Keratinocyte (primary cell): ENCODE measurements at regions not wholly inside any gene's neighbourhood (a gene's known extent, or its start where the extent isn't known, plus 50 kb on each side); places are given as distances from the start of the nearest gene placed in this dataset.

ENCODE experiments used
- DNase-seq: peaks from one replicate; pipeline ENCODE4 v3.0.0-alpha.2; 2011; ENCODE audit warnings: low read depth, missing footprints, low spot score
- FAIRE-seq: peaks from 2 replicates; lab custom pipeline; 2011; peaks lifted over from hg19 to GRCh38; lab: Jason Lieb, UNC
- H2AFZ ChIP-seq: 2 replicates; pipeline ENCODE4 v1.6.0; 2012; ENCODE audit warnings: low read length, control low read depth, inconsistent platforms; ENCODE audit not compliant: control insufficient read depth
- H3K27ac ChIP-seq: 2 replicates; pipeline ENCODE4 v1.5.1; 2011; ENCODE audit warnings: low read length; ENCODE audit not compliant: control insufficient read depth, insufficient read depth
- H3K27me3 ChIP-seq: 3 replicates; pipeline ENCODE4 v1.6.0; 2011; ENCODE audit warnings: low read length; ENCODE audit not compliant: control insufficient read depth, insufficient read depth; ENCODE audit errors: extremely low read depth
- H3K36me3 ChIP-seq, 2 experiments: 2 replicates in 1 of 2; 3 replicates in 1 of 2; pipeline ENCODE4 v1.5.1; 2011; ENCODE audit warnings: low read length in 2 of 2, mild to moderate bottlenecking in 1 of 2; ENCODE audit not compliant: control insufficient read depth in 2 of 2, insufficient read depth in 2 of 2; ENCODE audit errors: extremely low read depth in 1 of 2
- H3K4me1 ChIP-seq: 3 replicates; pipeline ENCODE4 v1.5.1; 2011; ENCODE audit warnings: low read length; ENCODE audit not compliant: control insufficient read depth, insufficient read depth; ENCODE audit errors: extremely low read depth
- H3K4me2 ChIP-seq: 3 replicates; pipeline ENCODE4 v1.6.0; 2011; ENCODE audit warnings: low read depth, low read length; ENCODE audit not compliant: control insufficient read depth, insufficient read depth; ENCODE audit errors: extremely low read depth
- H3K4me3 ChIP-seq, 3 experiments: fragments of 200-600 bp in 1 of 3; sonication (generic) in 1 of 3; 2 replicates in 2 of 3; 3 replicates in 1 of 3; pipeline ENCODE4 v1.5.1; 2011 to 2016; ENCODE audit warnings: low read length in 3 of 3, mild to moderate bottlenecking in 3 of 3, control low read depth in 2 of 3, inconsistent platforms in 1 of 3, low read depth in 1 of 3, mixed read lengths in 1 of 3, mixed run types in 1 of 3, moderate library complexity in 1 of 3; ENCODE audit not compliant: control insufficient read depth in 2 of 3, insufficient read depth in 2 of 3; ENCODE audit errors: extremely low read depth in 1 of 3
- H3K79me2 ChIP-seq: 2 replicates; pipeline ENCODE4 v1.6.0; 2012; ENCODE audit warnings: low read length; ENCODE audit not compliant: control insufficient read depth, insufficient read depth
- H3K9ac ChIP-seq: 3 replicates; pipeline ENCODE4 v1.6.0; 2011; ENCODE audit warnings: low read length; ENCODE audit not compliant: control insufficient read depth, insufficient read depth; ENCODE audit errors: extremely low read depth
- H3K9me1 ChIP-seq: 3 replicates; pipeline ENCODE4 v1.6.0; 2011; ENCODE audit warnings: low read length; ENCODE audit not compliant: control insufficient read depth, insufficient read depth; ENCODE audit errors: extremely low read depth
- H3K9me3 ChIP-seq: 2 replicates; pipeline ENCODE4 v1.5.1; 2012; ENCODE audit warnings: low read depth, low read length; ENCODE audit not compliant: control insufficient read depth
- H4K20me1 ChIP-seq: 3 replicates; pipeline ENCODE4 v1.6.0; 2011; ENCODE audit warnings: low read length; ENCODE audit not compliant: control insufficient read depth, insufficient read depth; ENCODE audit errors: extremely low read depth
- CTCF ChIP-seq, 3 experiments: IDR thresholded peaks in 1 of 3; conservative IDR thresholded peaks in 1 of 3; optimal IDR thresholded peaks in 1 of 3; 2 replicates in 2 of 3; 3 replicates in 1 of 3; pipeline versions ENCODE3 to v1.5.1; 2011; ENCODE audit warnings: low read length in 3 of 3, mild to moderate bottlenecking in 3 of 3, moderate library complexity in 2 of 3, control low read depth in 1 of 3, inconsistent platforms in 1 of 3; ENCODE audit not compliant: insufficient read depth in 2 of 3; ENCODE audit errors: extremely low read depth in 1 of 3
- EZH2 ChIP-seq: IDR thresholded peaks from one replicate; pipeline ENCODE4 v1.6.1; 2012; ENCODE audit warnings: inconsistent platforms, mild to moderate bottlenecking, low read length, moderate library complexity
- dilution Hi-C: fragments of 300-500 bp; cut with MboI; formaldehyde crosslinking; loops from one replicate; pipeline ENCODE4 v1.7.0; 2020; ENCODE audit warnings: low sequenced_read_pairs; ENCODE audit not compliant: extremely low pct_ligation_motif_present

- Histone ChIP-seq H3K4me3 (no peak overlapping the region), H2AFZ (no peak overlapping the region), H3K79me2 (no peaks in the 10 kb centered on the region), H3K9me1 (no peaks in the 10 kb centered on the region), H3K36me3 (no peaks in the 10 kb centered on the region), H3K4me1 (no peaks in the 10 kb centered on the region), H3K9me3 (no peaks in the 10 kb centered on the region), H3K4me2 (no peak overlapping the region), H3K27ac (no peak overlapping the region), H4K20me1 (no peaks in the 10 kb centered on the region), H3K9ac (no peak overlapping the region), H3K27me3 (no peaks in the 10 kb centered on the region)
- dilution Hi-C loops = no loop called here
- TF ChIP-seq CTCF (optimal IDR thresholded peaks at IDR 0.05 in 1 of 3, IDR thresholded peaks at IDR 0.05 in 1 of 3, conservative IDR thresholded peaks at IDR 0.05 in 1 of 3; ENCODE audit: extremely low read depth in 1 of 3, insufficient read depth in 2 of 3, low read length in 3 of 3) (no peak), EZH2 (no peak)
- FAIRE-seq (no peak), DNase-seq (no peak)
Measured at GRCh38 chr1:199832451-199832850, 195.1 kb upstream of the NR5A2 start.

DNA sequence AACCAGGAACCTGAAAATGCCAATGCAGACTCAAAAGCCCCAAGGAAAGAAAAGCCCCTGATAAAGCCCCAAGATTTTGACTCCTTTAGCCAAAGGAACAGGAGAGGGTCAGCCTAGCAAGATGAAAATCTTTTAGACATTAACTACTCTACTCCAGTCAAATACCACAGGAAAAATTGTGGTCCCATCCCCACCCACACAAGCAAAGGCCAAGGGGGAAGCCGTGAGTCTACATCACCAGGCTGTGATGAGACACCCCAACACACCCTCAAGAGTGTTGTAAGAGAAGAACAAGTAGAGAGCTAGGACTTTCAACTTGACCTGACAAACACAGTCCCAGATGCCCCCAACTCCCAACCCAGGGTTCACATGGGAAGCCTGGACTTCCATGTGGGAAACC lies 192.8 kb upstream of the NR5A2 start:
- H3K36me3 ChIP-seq = no peaks in the 10 kb centered on the region
- no peaks in the 10 kb centered on the region for H3K27me3 ChIP-seq
- TF ChIP-seq CTCF (optimal IDR thresholded peaks at IDR 0.05 in 1 of 3, IDR thresholded peaks at IDR 0.05 in 1 of 3, conservative IDR thresholded peaks at IDR 0.05 in 1 of 3; ENCODE audit: extremely low read depth in 1 of 3, insufficient read depth in 2 of 3, low read length in 3 of 3) (no peak), EZH2 (no peak)
- H3K9me1 ChIP-seq = no peaks in the 10 kb centered on the region
- H3K4me1 ChIP-seq = no peaks in the 10 kb centered on the region
- H2AFZ ChIP-seq = no peak overlapping the region
- no peak overlapping the region for H3K9ac ChIP-seq
- no peaks in the 10 kb centered on the region for H4K20me1 ChIP-seq
- no peaks in the 10 kb centered on the region for H3K9me3 ChIP-seq
- DNase-seq (no peak), FAIRE-seq (no peak)
- H3K4me3 ChIP-seq = no peak overlapping the region
- no peak overlapping the region for H3K4me2 ChIP-seq
- dilution Hi-C loops = no loop called here
- H3K79me2 ChIP-seq = no peaks in the 10 kb centered on the region
- no peak overlapping the region for H3K27ac ChIP-seq
